HEK293 (cell line): ENCODE measurements at regions not wholly inside any gene's neighbourhood (a gene's known extent, or its start where the extent isn't known, plus 50 kb on each side); places are given as distances from the start of the nearest gene placed in this dataset.

Experiments used
- CTCF ChIA-PET: fragments of 350-600 bp; formaldehyde crosslinking; extraction: SDS; loops from one replicate; lab custom pipeline; 2021; ENCODE audit warnings: antibody characterized with exemption; lab: Yijun Ruan, JAX
- POLR2A ChIA-PET: fragments of 300-600 bp; formaldehyde crosslinking; extraction: SDS; loops from one replicate; lab custom pipeline; 2020; ENCODE audit warnings: antibody characterized with exemption, inconsistent platforms; lab: Yijun Ruan, JAX
- H3K27ac ChIP-seq: fragments of 200-500 bp; sonication (Bioruptor generic); 2 replicates; pipeline ENCODE4 v1.5.1; 2014; ENCODE audit warnings: low read depth, low read length, control low read depth, inconsistent platforms; ENCODE audit errors: extremely low read depth
- H3K36me3 ChIP-seq, 2 experiments: fragments of 200-500 bp in 1 of 2; sonication (Bioruptor generic) in 1 of 2; 1 replicate in 1 of 2; 2 replicates in 1 of 2; pipeline ENCODE4 v1.5.1; 2014 to 2017; ENCODE audit warnings: inconsistent platforms in 2 of 2, low read length in 2 of 2; ENCODE audit not compliant: control insufficient read depth in 2 of 2, insufficient read depth in 1 of 2
- H3K4me1 ChIP-seq: fragments of 200-500 bp; sonication (Bioruptor generic); 2 replicates; pipeline ENCODE4 v1.5.1; 2014; ENCODE audit warnings: mild to moderate bottlenecking, low read length, inconsistent platforms; ENCODE audit not compliant: control insufficient read depth, insufficient read depth
- H3K4me3 ChIP-seq: 2 replicates; pipeline ENCODE4 v1.5.1; 2011; ENCODE audit warnings: low read depth, mild to moderate bottlenecking, control low read depth, low read length, moderate library complexity
- H3K9me3 ChIP-seq: fragments of 200-500 bp; sonication (Bioruptor generic); 2 replicates; pipeline ENCODE4 v1.5.1; 2014; ENCODE audit warnings: low read depth, low read length, inconsistent platforms; ENCODE audit not compliant: control insufficient read depth, insufficient read depth
- EGR2 ChIP-seq: fragments of 450-650 bp; formaldehyde crosslinking; IDR thresholded peaks from 2 replicates; pipeline ENCODE4 v1.5.1; 2016; ENCODE audit warnings: low read depth, missing biosample characterization, missing genetic modification characterization
- KLF1 ChIP-seq: fragments of 450-650 bp; formaldehyde crosslinking; IDR thresholded peaks from 2 replicates; pipeline ENCODE4 v1.5.1; 2016; ENCODE audit warnings: missing biosample characterization, missing genetic modification characterization
- KLF17 ChIP-seq: fragments of 450-650 bp; formaldehyde crosslinking; IDR thresholded peaks from 2 replicates; pipeline ENCODE4 v1.5.1; 2016; ENCODE audit warnings: missing biosample characterization, missing genetic modification characterization
- PATZ1 ChIP-seq: fragments of 450-650 bp; formaldehyde crosslinking; IDR thresholded peaks from 2 replicates; pipeline ENCODE4 v1.5.1; 2016; ENCODE audit warnings: missing biosample characterization, missing genetic modification characterization
- PRDM1 ChIP-seq: fragments of 450-650 bp; formaldehyde crosslinking; IDR thresholded peaks from 2 replicates; pipeline ENCODE4; 2016; ENCODE audit warnings: missing biosample characterization, missing genetic modification characterization
- SETDB1 ChIP-seq: IDR thresholded peaks from one replicate; pipeline ENCODE4 v1.6.1; 2017; ENCODE audit warnings: mild to moderate bottlenecking, low read length, moderate library complexity, mixed read lengths; ENCODE audit not compliant: insufficient read length
- ZBTB48 ChIP-seq: fragments of 450-650 bp; formaldehyde crosslinking; IDR thresholded peaks from 2 replicates; pipeline ENCODE4 v1.5.1; 2016; ENCODE audit warnings: missing biosample characterization, missing genetic modification characterization
- ZFP41 ChIP-seq: fragments of 450-650 bp; formaldehyde crosslinking; IDR thresholded peaks from 2 replicates; pipeline ENCODE4 v1.5.1; 2016; ENCODE audit warnings: missing biosample characterization, missing genetic modification characterization, borderline replicate concordance
- ZNF169 ChIP-seq: fragments of 450-650 bp; formaldehyde crosslinking; IDR thresholded peaks from 2 replicates; pipeline ENCODE4 v1.5.1; 2016; ENCODE audit warnings: missing biosample characterization, missing genetic modification characterization
- ZNF211 ChIP-seq: fragments of 450-650 bp; formaldehyde crosslinking; IDR thresholded peaks from 2 replicates; pipeline ENCODE4 v1.5.1; 2016; ENCODE audit warnings: low read depth, missing biosample characterization, missing genetic modification characterization
- ZNF221 ChIP-seq: fragments of 450-650 bp; formaldehyde crosslinking; IDR thresholded peaks from 2 replicates; pipeline ENCODE4 v1.5.1; 2017; ENCODE audit warnings: missing biosample characterization, missing genetic modification characterization, borderline replicate concordance
- ZNF449 ChIP-seq: fragments of 450-650 bp; formaldehyde crosslinking; IDR thresholded peaks from 2 replicates; pipeline ENCODE4 v1.5.1; 2017; ENCODE audit warnings: missing biosample characterization, mild to moderate bottlenecking, missing genetic modification characterization, moderate library complexity
- ZNF529 ChIP-seq: fragments of 450-650 bp; formaldehyde crosslinking; IDR thresholded peaks from 2 replicates; pipeline ENCODE4 v1.5.1; 2017; ENCODE audit warnings: missing genetic modification characterization, missing biosample characterization; ENCODE audit not compliant: insufficient replicate concordance
- ZNF558 ChIP-seq: fragments of 450-650 bp; formaldehyde crosslinking; IDR thresholded peaks from 2 replicates; pipeline ENCODE4 v1.5.1; 2016; ENCODE audit warnings: missing biosample characterization, missing genetic modification characterization
- ZNF585B ChIP-seq: fragments of 450-650 bp; formaldehyde crosslinking; IDR thresholded peaks from 2 replicates; pipeline ENCODE4 v1.5.1; 2016; ENCODE audit warnings: missing biosample characterization, missing genetic modification characterization
- ZNF610 ChIP-seq: fragments of 450-650 bp; formaldehyde crosslinking; IDR thresholded peaks from 2 replicates; pipeline ENCODE4 v1.5.1; 2016; ENCODE audit warnings: missing biosample characterization, missing genetic modification characterization, borderline replicate concordance
- ZNF621 ChIP-seq: fragments of 450-650 bp; formaldehyde crosslinking; IDR thresholded peaks from 2 replicates; pipeline ENCODE4 v1.5.1; 2017; ENCODE audit warnings: missing biosample characterization, missing genetic modification characterization
- ZNF707 ChIP-seq: fragments of 450-650 bp; formaldehyde crosslinking; IDR thresholded peaks from 2 replicates; pipeline ENCODE4 v1.5.1; 2016; ENCODE audit warnings: missing biosample characterization, missing genetic modification characterization
- ZNF830 ChIP-seq: fragments of 450-650 bp; IDR thresholded peaks from 2 replicates; pipeline ENCODE4 v1.5.0; 2018; ENCODE audit warnings: missing biosample characterization, missing genetic modification characterization, low read depth, mild to moderate bottlenecking, moderate library complexity
- ZSCAN18 ChIP-seq: fragments of 450-650 bp; formaldehyde crosslinking; IDR thresholded peaks from 2 replicates; pipeline ENCODE4 v1.5.1; 2016; ENCODE audit warnings: missing biosample characterization, missing genetic modification characterization
- ZSCAN30 ChIP-seq: fragments of 450-650 bp; IDR thresholded peaks from 2 replicates; pipeline ENCODE4 v1.5.1; 2018; ENCODE audit warnings: missing biosample characterization, mild to moderate bottlenecking, missing genetic modification characterization, moderate library complexity
- ZSCAN5A ChIP-seq: fragments of 450-650 bp; formaldehyde crosslinking; IDR thresholded peaks from 2 replicates; pipeline ENCODE4 v1.5.1; 2016; ENCODE audit warnings: missing biosample characterization, missing genetic modification characterization

- no peak for TF ChIP-seq PATZ1
- TF ChIP-seq ZBTB48 (tag by site-specific recombination), result no peak
- no peak for TF ChIP-seq ZNF610 (tag by site-specific recombination)
These were observed 767.4 kb downstream of the SLITRK6 start (continued) for GRCh38 chr13:85031771-85032170.

- POLR2A ChIA-PET, result no interaction called here
- TF ChIP-seq KLF17 (tag by site-specific recombination) (no peak), ZNF529 (no peak), ZFP41 (tag by site-specific recombination) (no peak), ZNF707 (tag by site-specific recombination) (peak; percentile 50; the same call in 1 of the 2 replicates)
- CTCF ChIA-PET, result no interaction called here
These were observed 771.2 kb downstream of the SLITRK6 start for GRCh38 chr13:85028035-85028434.

GRCh38 chr13:85019121-85019520, 780.1 kb downstream of the SLITRK6 start:
- ChIA-PET POLR2A (no interaction called here), CTCF (no interaction called here)
- no peak overlapping the region for H3K4me3 ChIP-seq
- no peak for TF ChIP-seq ZSCAN30 (tag by site-specific recombination)
- TF ChIP-seq KLF17 (tag by site-specific recombination), result no peak
- no peak for TF ChIP-seq ZBTB48 (tag by site-specific recombination)
- TF ChIP-seq KLF1 (tag by site-specific recombination), result no peak
- TF ChIP-seq ZSCAN5A (tag by site-specific recombination), result no peak
- TF ChIP-seq ZNF169 (tag by site-specific recombination), result no peak
- TF ChIP-seq ZNF449 (tag by site-specific recombination), result no peak
- TF ChIP-seq ZNF221 (tag by site-specific recombination), result no peak
- TF ChIP-seq ZNF830 (tag by site-specific recombination), result no peak
- TF ChIP-seq ZNF558 (tag by site-specific recombination), result no peak
- no peak for TF ChIP-seq ZNF585B
- TF ChIP-seq EGR2 (tag by site-specific recombination), result no peak
- no peak for TF ChIP-seq ZSCAN18 (tag by site-specific recombination)
- no peak for TF ChIP-seq PRDM1 (tag by site-specific recombination)
- no peak for TF ChIP-seq ZNF211 (tag by site-specific recombination)
- no peak for TF ChIP-seq SETDB1
- no peak for TF ChIP-seq ZNF621 (tag by site-specific recombination)
- H3K36me3 ChIP-seq, result no peaks in the 10 kb centered on the region
- H3K9me3 ChIP-seq, result no peaks in the 10 kb centered on the region
- no peaks in the 10 kb centered on the region for H3K4me1 ChIP-seq
- no peak overlapping the region for H3K27ac ChIP-seq

More at GRCh38 chr13:85028035-85028434, 771.2 kb downstream of the SLITRK6 start:
- H3K4me3 ChIP-seq, result no peak overlapping the region
- no peaks in the 10 kb centered on the region for H3K4me1 ChIP-seq
- no peak overlapping the region for H3K27ac ChIP-seq
- H3K36me3 ChIP-seq, result no peaks in the 10 kb centered on the region
- no peaks in the 10 kb centered on the region for H3K9me3 ChIP-seq
